ENCODE measurements at regions not wholly inside any gene's neighbourhood (a gene's known extent, or its start where the extent isn't known, plus 50 kb on each side); places are given as distances from the start of the nearest gene placed in this dataset.
"Not testable (repeated sequence)": the region's sequence is repeated elsewhere in the genome, so short reads cannot be mapped to it uniquely, and the experiment has no call there.

DNA sequence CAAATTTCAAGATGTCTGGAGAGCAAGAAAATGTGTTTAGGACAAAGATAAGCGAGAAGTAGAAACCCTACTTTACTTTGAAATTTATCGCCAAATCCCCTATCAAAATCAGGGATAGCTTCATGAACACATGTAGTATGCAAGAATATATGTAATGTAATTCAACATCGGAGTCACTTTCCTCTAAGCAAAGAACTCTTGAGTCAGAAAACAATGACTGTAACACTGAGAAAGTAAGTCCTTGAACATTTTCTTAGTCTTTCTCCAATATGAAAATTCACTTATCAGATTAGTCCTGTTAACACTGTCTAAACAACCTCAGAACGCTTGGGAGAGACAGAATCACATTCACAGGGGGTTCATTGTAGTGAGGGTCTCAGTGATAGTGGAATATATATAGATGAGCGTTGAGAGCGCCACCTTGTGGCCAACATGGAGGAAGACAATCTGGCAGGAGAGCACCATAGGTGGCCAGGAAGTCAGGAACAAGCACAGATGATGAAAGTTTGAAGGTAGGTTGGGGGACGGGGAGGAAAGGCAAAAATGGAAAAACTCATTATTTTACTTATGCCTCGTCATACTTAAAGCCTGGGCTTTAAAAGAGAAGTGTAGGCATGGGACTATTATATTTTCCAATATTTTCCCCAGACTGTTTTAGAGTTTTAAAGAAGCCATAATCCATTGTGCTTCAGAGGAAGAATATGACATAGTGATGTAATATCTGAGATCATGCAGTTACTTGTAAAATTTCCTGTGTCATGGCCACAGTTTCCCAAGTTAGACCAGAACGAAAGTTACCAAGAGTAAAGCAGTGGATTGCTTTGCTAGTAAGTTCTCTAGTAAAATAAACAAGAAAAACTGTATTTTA lies 115.5 kb upstream of the GNAI1 start:
- peak; percentile 73 for DNase-seq (ENCODE audit: low spot score)

DNA sequence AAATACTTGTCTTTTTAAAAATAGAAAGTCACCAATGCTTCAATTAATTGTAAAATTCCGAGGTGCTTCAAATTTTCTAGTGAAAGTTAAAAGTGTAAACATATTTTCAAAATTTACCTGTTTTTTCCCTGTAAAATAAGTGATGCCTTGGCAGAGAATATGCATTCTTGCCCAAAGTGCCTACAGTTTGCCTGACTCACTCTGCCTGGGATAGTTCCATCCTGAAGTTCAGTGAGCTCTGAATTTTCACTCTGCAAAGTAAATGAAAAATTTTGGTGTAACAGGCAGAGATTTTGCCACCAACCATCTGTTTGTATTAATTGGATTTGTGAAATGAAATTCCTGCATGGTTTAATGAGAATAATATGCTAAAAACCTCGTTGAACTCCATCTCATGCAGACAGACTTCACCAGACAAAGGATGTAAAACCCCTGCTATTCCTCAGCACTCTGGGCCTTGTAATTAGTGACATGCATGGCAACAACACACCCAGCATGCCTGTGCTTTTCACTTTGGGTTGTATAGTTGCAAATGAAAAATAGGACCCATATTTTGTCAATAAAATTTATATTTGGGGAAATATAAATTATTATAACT lies 117.4 kb upstream of the GNAI1 start:
- DNase-seq (ENCODE audit: low spot score), result peak; percentile 7

GRCh38 chr7:80014511-80014910 lies 120.1 kb upstream of the GNAI1 start:
- DNase-seq (ENCODE audit: low spot score), result no peak

DNA sequence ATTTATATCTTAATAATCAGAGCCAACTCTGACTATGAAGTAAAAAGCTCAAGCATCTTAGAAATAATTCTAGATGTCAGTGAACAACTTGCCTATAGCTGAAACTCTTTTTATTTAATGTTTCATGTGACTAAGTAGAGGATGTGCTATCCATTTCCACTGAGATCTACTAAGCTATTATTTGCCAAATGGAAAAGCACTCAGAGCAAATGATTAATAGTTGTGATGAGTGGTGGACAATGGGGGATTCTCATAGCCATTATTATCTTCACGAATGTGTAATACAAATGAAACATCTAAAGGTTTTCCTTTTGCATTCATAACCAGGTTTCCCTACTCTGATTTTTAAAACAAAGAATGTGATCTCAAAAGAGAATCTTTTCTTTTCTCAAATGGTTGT lies 126.6 kb upstream of the GNAI1 start:
- no peak for DNase-seq (ENCODE audit: low spot score)

DNA sequence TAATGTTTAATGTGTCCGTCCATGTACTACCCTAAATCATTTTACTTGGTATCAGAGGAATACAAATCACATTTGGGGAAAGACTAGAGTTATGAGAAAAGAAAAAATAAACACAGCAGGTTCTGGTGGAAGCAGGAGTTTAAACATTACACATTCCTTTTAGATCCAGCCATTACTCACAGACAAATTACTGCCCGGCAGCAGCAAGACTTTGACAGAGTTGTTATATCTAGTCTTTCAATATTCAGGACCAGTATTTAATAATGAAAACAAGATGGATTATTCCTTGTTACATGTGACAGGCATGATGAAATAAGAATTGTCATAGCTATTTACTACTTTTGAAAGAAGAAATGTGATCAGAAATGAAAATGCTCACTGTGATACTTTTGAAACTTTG lies 131.8 kb upstream of the GNAI1 start:
- no peak for DNase-seq (ENCODE audit: low spot score)

DNA sequence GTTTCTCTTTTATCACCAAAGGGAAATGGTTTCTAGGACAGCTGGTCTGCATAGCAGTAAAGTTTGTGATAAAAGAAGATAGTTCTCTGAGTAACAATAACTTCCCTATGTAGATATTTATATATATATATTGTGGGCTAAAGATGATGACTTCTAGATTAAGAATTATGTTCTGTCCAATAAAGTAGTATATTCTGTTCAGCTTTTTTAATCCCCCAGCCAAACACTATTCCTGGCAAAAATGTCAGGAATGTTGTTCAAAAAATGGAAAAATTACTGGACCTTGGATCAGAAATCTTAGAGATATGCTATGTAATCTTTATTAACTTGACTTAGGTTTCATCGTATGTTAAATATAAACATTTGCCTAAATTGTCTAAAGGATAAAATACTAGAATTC lies 136.3 kb upstream of the GNAI1 start:
- DNase-seq (ENCODE audit: low spot score), result no peak

- no peak for DNase-seq (ENCODE audit: low spot score)
These were observed 137.3 kb upstream of the GNAI1 start for GRCh38 chr7:79997345-79997744.

DNA sequence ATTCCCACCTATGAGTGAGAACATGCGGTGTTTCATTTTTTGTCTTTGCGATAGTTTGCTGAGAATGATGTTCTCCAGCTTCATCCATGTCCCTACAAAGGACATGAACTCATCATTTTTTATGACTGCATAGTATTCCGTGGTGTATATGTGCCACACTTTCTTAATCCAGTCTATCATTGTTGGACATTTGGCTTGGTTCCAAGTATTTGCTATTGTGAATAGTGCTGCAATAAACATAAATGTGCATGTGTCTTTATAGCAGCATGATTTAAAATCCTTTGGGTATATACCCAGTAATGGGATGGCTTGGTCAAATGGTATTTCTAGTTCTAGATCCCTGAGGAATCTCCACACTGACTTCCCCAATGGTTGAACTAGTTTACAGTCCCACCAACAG lies 138.9 kb upstream of the GNAI1 start:
- not testable (repeated sequence) for DNase-seq (ENCODE audit: low spot score)

- DNase-seq (ENCODE audit: low spot score), result no peak
These were observed 146.0 kb upstream of the GNAI1 start for GRCh38 chr7:79988653-79989052.

- no peak for DNase-seq (ENCODE audit: low spot score)
These were observed 150.4 kb upstream of the GNAI1 start for GRCh38 chr7:79984210-79984609.

GRCh38 chr7:79982141-79982770 lies 152.4 kb upstream of the GNAI1 start:
- no peak for DNase-seq (ENCODE audit: low spot score)

DNA sequence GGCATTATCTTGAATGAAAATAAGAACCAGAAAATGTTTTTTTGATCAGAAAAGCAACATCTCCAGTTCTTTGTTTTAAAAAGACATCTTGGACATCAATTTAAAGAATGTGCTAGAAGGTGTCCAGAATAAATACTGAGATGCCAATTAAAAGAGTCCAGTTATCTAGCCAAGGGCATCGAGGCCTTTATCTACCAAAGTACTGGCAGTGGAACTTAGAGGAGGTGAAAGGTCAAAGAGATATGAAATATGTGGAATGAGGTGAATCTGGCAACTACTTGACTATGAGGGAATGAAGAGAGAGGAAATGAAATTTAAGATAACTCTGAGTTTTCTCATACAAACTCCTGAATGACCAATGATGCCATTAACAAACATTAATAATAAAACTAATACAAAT lies 154.3 kb upstream of the GNAI1 start:
- DNase-seq (ENCODE audit: low spot score), result no peak

DNA sequence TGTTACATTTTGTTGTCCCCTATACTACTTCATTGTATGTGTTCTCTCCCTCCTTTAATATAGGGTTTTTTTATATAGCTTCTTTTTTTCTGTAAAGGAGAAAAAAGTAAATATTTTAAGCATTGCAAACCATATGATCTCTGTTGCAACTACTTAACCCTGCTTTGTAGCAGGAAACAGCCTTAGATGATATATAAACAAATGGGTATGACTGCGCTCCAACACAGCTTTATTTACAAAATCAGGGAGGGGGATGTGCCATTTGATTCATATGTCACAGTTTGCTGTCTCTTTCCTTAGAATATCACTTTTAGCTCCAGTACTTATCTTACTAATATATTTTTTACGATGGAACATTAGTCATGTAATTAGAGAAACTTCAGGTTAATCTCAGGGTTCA lies 155.2 kb upstream of the GNAI1 start:
- no peak for DNase-seq (ENCODE audit: low spot score)

DNA sequence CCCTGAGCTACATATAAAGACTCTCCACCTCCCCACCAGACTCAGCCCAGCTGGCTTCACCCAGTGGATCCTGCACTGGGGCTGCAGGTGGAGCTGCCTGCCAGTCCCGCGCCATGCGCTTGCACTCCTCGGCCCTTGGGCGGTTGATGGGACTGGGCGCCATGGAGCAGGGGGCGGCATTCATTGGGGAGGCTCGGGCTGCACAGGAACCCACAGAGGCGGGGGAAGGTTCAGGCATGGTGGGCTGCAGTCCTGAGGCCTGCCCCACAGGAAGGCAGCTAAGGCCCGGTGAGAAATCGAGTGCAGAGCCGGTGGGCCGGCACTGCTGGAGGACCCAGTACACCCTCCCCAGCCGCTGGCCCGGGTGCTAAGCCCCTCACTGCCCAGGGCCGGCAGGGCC lies 157.2 kb upstream of the GNAI1 start:
- no peak for DNase-seq (ENCODE audit: low spot score)

DNA sequence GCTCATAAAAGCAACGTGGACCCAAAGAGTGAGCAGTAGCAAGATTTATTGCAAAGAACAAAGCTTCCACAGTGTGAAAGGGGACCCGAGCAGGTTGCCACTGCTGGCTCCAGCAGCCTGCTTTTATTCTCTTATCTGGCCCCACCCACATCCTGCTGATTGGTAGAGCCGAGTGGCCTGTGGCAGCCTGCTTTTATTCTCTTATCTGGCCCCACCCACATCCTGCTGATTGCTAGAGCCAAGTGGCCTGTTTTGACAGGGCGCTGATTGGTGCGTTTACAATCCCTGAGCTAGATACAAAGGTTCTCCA lies 158.0 kb upstream of the GNAI1 start:
- not testable (repeated sequence) for DNase-seq (ENCODE audit: low spot score)

DNA sequence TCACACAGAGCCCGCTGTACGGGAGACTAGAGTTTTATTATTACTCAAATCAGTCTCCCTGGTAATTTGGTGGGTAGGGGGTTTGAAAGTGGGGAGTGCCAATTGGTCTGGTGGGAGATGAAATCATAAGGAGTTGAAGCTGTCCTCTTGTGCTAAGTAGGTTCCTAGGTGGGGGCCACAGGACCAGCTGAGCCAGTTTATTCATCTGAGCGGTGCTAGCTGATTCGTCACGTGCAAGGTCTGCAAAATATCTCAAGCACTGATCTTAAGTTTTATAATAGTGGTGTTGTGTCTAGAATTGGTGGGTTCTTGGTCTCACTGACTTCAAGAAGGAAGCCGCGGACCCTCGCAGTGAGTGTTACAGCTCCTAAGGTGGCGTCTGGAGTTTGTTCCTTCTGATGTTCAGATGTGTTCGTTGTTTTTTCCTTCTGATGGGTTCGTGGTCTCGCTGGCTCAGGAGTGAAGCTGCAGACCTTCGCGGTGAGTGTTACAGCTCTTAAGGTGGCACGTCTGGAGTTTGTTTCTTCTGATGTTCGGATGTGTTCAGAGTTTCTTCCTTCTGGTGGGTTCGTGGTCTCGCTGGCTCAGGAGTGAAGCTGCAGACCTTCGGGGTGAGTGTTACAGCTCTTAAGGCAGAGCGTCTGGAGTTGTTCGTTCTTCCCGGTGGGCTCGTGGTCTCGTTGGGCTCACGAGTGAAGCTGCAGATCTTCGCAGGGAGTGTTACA lies 158.5 kb upstream of the GNAI1 start:
- not testable (repeated sequence) for DNase-seq (ENCODE audit: low spot score)

DNA sequence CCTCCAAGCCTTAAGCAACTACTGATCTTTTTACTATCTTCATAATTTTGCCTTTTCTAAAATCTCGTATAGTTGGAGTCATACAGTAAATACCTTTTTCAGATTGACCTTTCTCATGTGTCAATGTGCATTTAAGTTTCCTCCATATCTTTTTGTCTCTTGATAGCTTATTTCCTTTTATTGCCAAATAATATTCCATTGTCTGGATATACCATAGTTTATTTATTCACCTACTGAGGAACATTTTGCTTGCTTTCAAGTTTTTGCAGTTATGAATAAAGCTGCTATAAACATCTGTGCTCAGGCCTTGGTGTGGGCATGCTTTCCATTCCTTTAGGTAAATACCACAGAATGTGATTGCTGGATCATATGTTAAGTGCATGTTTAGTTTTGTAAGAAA lies 161.2 kb upstream of the GNAI1 start:
- DNase-seq (ENCODE audit: low spot score), result no peak

GRCh38 chr7:79971058-79971457 lies 163.6 kb upstream of the GNAI1 start:
- no peak for DNase-seq (ENCODE audit: low spot score)

DNA sequence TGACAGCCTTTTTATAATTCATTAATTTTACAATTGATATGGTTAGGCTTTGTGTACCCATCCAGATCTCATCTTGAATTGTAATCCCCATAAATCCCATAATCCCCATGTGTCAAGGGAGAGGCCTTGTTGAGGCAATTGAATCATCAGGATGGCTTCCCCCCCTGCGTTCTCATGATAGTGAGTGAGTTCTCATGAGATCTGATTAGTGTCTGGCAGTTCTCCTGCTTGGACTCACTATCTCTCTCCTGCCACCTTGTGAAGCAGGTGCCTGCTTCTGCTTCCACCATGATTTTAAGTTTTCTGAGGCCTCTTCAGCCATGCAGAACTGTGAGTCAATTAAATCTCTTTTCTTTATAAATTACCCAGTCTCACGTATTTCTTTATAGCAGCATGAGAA lies 165.7 kb upstream of the GNAI1 start:
- no peak for DNase-seq (ENCODE audit: low spot score)

DNA sequence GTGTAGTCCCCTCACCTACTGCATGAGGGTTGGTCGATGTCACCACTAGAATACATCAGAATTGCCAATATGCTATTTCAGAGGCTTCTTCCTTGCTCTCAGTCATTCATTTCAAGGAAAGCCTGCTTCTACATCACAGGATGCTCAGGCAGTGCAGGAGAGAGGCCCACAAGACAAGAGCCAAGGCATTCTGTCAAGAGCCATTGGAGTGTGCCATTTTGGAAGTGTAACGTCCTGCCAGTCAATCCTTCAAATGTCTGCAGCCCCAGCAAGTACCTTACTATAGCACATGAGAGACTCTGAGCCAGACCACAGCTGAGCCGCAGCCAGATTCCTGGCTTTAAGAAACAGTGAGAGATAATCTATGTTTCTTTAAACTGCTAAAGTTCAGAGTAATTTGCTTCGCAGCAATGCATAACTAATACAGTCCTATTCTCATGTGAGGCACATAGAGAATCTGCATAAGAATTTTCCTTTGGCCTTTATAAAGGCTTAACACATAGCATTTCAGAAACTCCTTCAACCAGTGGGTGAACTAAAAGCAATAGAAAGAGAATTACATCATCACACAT lies 166.5 kb upstream of the GNAI1 start:
- DNase-seq (ENCODE audit: low spot score), result no peak

GRCh38 chr7:79965946-79966345 lies 168.7 kb upstream of the GNAI1 start:
- no peak for DNase-seq (ENCODE audit: low spot score)

DNA sequence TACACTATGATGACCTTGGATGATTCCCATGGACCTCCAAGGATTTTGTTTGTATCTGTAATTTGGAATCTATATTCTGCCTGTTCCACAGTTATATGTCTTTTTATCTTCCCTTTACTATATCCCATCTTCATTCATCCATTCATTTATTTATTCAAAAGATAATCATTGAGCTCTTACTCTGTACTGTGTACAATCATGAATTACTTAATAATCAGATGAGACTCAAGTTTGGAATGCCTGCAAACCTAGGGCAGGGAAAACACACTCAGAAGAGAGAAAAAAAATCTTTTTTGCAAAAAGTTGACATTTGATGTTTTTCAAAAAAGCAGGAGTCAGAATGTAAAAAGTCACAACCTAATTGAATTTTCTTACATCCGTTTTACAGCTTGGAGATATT lies 170.2 kb upstream of the GNAI1 start:
- DNase-seq (ENCODE audit: low spot score), result no peak

DNA sequence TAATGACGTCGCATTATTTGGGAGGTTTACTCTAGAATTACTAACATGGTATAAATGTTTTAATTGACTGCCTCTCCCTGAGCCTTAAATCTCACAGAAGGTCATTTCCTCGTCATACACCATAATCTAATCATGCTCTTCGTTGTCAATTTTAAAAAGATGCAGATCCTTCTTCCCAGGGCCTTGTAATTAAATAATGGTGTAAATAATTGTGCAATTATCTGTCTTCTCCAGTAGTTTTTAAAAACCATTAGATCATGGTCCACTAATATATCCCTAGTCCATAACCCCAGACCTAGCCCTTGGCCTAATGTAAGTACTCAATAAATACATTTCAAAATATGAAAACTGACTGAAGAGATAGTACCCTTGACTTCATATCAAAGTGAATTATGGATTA lies 181.5 kb upstream of the GNAI1 start:
- DNase-seq (ENCODE audit: low spot score), result no peak
